GM18870 (cell line): ENCODE measurements at regions not wholly inside any gene's neighbourhood (a gene's known extent, or its start where the extent isn't known, plus 50 kb on each side); places are given as distances from the start of the nearest gene placed in this dataset.
"Not testable (repeated sequence)": the region's sequence is repeated elsewhere in the genome, so short reads cannot be mapped to it uniquely, and the experiment has no call there.

ENCODE experiments used
- ATAC-seq: cut with Tn5 transposase; IDR thresholded peaks from one replicate; pipeline ENCODE4 v1.9.1; 2021; ENCODE audit warnings: moderate library complexity; ENCODE audit not compliant: unreplicated experiment

DNA sequence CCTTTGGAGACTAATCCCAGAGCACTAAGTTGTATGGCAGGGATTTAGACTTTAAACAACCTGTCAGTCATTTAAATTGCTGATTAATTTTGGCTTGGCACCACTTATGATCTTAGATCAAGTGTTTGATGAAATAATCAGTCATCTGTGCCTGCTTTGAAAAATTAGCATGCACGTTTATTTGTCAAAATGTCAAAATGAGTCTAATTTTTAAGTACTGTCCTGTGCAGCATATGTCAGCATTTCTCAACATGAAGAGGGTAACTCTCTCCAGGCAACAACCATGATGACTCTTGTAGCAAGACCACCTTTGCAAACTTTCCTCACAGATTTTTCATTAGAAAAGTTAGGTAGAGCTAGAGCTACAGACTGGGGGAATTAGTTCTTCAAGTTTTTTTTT, 155.7 kb upstream of the GJE1 start:
- no peak for ATAC-seq

DNA sequence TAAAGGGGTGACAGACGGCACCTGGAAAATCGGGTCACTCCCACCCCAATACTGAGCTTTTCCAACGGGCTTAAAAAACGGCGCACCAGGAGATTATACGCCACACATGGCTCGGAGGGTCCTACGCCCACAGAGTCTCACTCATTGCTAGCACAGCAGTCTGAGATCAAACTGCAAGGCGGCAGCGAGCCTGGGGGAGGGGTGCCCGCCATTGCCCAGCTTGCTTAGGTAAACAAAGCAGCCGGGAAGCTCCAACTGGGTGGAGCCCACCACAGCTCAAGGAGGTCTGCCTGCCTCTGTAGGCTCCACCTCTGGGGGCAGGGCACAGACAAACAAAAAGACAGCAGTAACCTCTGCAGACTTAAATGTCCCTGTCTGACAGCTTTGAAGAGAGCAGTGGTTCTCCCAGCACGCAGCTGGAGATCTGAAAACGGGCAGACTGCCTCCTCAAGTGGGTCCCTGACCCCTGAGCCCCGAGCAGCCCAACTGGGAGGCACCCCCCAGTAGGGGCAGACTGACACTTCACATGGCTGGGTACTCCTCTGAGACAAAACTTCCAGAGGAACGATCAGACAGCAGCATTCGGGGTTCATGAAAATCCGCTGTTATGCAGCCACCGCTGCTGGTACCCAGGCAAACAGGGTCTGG, 162.8 kb upstream of the GJE1 start:
- not testable (repeated sequence) for ATAC-seq

- no peak for ATAC-seq
Observed at GRCh38 chr6:141969201-141969600, 163.5 kb upstream of the GJE1 start.

- no peak for ATAC-seq
Observed at GRCh38 chr6:141968632-141969031, 164.1 kb upstream of the GJE1 start.

GRCh38 chr6:141965016-141965545, 167.6 kb upstream of the GJE1 start:
- ATAC-seq, result no peak

- no peak for ATAC-seq
Observed at GRCh38 chr6:141963543-141964295, 169.0 kb upstream of the GJE1 start.

DNA sequence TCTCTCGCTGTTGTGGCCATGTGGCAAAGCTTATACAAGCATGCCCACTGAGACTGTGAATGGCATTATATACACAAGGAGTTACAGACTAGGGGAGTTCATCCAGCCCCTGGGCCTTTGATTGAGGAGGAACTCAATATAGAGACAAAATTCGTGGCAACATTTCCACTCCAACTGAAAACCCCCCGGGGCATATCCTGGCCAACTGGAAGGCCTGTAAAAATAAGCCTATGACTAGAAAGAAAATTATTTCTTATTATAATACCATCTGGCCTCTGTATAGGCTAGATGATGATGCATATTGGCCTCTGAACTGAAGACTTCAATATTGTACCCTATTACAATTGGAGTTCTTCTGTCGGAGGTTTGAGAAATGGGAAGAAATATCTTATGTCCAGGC, 175.5 kb upstream of the GJE1 start:
- no peak for ATAC-seq

DNA sequence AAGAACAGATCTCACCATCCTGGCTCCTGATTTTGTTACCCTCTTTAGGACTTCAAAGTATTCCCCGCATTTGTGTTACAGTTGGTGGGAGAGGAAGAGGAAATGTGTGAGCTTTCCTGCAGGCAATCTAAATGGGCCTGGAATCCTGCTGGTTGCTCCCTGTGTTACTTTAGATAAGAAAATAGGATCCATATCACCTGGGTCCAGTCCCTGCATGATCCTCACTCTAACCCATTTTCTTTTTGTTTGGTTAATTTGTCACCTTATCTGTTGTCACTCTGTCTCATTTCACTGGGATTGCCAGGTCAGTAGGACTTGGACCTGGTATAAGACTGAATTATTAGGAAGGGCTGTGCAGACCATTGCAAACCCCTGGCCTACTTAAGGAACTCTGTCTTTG, 175.9 kb upstream of the GJE1 start:
- ATAC-seq, result no peak

- no peak for ATAC-seq
Observed at GRCh38 chr6:141956046-141956761, 176.5 kb upstream of the GJE1 start.

DNA sequence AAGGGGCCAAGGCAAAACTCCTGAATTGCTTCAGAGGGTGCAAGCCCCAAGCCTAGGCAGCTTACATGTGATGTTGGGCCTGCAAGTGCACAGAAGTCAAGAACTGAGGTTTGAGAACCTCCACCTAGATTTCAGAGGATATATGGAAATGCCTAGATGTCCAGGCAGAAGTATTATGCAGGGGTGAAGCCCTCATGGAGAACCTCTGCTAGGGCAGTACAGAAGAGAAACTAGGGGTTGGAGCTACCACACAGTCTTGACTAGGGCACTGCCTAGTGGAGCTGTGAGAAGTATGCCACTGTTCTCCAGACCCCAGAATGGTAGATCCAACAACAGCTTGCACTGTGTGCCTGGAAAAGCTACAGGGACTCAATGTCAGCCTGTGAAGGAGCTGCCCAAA, 179.7 kb upstream of the GJE1 start:
- ATAC-seq, result no peak

DNA sequence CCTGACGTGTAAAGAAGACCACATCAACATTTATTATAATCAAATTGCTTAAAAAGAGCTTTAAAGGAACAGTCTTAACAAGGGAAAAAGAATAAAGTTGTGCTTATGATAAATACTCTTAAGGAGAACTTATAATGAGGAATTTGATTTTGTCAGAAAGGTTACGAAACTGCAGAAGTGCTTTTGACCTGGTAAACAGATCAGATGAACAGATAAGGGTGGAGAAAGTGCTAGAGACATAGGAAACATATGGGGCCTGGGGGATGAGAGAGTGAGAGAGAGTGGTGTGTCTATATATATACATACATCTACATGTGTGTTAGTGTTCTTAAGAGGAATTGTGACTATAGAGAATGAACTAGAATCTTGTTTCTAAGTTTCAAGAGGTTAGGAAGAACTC, 186.2 kb upstream of the GJE1 start:
- ATAC-seq, result no peak

DNA sequence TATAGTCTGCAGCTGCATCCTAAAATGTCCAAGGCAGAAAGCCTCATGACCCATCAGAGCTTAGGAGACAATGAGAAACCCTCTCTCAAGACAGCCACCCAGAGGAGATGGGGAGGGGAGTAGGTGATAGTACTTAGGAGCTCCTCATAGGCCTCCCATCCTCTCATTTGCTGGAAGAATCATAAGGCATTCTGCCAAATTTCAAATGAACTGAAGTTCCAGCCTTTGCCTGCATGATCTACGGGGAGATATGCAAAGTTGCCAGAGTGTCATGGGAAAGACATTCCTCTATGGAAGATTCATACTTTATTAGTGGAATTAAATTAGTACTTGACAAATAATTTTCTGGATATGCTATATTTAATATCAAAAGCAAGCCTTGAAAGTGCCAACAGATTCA, 194.1 kb upstream of the GJE1 start:
- no peak for ATAC-seq

GRCh38 chr6:141932685-141933084, 200.0 kb upstream of the GJE1 start:
- no peak for ATAC-seq

DNA sequence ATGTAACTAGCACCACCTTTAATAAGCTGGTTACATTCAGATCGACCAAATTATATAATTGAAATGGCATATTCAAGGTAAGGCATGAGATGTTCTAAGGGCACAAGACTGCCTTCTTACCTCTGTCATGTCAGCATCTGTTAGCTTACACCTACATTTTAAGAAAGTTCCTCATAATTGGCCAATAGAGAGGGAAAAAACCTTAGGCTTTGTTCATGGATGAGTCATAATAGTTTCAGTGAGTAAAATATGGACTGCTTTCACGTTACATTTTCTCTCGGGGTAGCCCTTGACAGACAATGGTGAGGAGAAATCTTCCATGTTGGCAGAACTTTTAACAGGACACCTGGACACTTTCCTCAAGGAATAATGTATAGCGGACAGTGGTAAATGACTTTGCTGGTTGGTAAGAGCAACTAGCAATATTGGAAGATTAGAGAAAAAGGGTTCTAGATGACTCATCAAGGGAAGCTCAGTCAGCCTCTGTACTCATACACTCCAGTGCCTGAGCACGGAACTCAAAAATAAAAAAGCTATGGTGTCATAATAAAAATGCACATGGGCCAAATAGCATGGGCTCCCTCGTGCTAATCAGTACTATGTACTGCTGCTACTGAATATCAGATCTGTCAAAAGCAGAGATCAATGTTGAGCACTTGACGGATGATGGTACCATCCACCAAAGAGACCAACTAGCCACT, 206.4 kb upstream of the GJE1 start:
- peak; percentile 88 for ATAC-seq

DNA sequence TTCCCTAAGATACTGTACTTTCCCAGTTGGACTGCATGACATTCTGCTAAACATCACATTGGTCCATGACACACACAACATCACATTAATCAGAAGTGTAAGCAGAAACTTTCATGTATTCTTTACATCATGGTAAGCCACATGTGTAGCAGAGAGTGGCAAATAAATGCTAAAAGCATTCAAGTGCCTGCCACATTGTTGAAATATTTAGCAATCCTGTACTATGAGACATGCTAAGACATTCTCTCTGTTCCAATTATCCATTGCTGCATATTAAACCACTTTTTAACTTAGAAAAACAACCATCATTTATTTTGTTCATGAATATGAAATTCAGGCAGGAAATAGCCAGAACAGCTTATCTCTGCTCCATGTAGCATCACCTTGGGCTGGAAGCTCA, 207.7 kb upstream of the GJE1 start:
- no peak for ATAC-seq

DNA sequence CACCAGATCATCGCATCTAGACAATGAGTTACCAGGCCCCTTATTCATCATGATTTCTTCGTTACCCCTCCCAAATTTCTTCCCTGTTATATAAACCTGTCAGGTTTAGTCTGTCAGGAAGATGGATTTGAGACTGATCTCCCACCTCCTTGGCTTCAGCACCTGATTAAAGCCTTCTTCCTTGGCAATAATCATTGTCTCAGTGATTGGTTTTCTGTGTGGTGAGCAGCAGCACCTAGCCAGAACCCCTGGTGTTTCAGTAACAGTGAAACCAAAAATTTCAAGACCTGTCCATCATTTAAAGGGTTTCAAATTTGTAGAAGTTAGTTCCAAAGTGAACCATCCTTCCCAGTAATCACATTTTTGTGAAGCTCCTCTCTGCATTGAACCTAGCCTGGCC, 209.8 kb upstream of the GJE1 start:
- no peak for ATAC-seq

GRCh38 chr6:141916682-141917505, 215.8 kb upstream of the GJE1 start:
- ATAC-seq, result not testable (repeated sequence)

- ATAC-seq, result no peak
Observed at GRCh38 chr6:141914646-141915045, 218.1 kb upstream of the GJE1 start.

DNA sequence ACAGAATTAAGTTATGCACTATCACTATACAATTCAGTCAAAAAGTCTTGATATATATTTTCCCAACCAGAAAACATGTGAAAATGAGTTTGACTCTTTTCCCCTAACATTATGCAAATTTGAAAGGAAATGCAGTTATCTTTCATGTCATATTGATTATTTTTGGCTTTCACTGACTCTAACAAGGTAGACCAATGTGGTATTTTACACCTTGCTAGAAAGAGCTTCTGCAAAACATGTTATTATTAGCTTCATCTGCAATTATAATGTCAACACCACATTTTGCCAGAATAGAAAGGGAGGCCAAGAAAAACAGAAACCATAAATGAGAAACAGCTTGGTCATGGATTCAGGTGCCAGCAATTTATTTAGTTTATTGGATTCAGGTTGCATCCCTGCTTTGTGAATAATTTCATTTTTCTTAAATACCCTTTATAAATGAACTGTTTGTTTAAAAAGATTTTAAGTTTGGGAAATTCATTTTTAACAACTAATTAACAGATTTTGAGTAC, 226.1 kb upstream of the GJE1 start:
- peak; percentile 48 for ATAC-seq

DNA sequence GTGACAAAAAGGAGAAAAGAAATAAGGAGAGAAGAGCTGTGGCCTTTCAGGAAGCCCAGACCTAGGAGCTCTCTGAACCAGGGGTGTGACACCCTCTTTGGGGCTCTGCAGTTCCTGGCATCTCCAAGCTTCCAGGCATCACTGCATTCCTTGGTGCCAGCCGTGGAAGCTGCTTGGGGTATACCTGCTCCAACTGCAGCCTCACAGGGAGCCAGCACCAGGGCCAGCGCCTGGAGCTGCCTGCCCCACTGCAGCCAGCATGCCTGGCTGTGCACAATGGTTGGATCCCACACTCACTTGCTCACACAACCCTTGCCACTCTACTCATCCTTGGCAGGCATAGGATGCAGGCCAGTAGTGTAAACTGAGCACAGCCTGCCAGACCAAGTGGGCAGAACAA, 242.1 kb upstream of the GJE1 start:
- no peak for ATAC-seq
